KBM-7 (cell line): ENCODE measurements at regions not wholly inside any gene's neighbourhood (a gene's known extent, or its start where the extent isn't known, plus 50 kb on each side); places are given as distances from the start of the nearest gene placed in this dataset.

ENCODE experiments used
- DNase-seq: peaks from one replicate; pipeline ENCODE4 v3.0.0-alpha.2; 2015
- in situ Hi-C: fragments of 300-500 bp; cut with MboI; formaldehyde crosslinking; loops from 2 replicates; pipeline ENCODE4 v1.14.3; 2020; ENCODE audit warnings: low sequenced_read_pairs, low pct_unique_long_range_greater_than_20kb, mixed read lengths

GRCh38 chr15:72934921-72935320 is 117.3 kb upstream of the NEO1 start:
- in situ Hi-C loops = no loop called here

GRCh38 chr15:72933976-72934375 is 118.3 kb upstream of the NEO1 start:
- DNase-seq = no peak
- in situ Hi-C loops = no loop called here

More at GRCh38 chr15:72934921-72935320, 117.3 kb upstream of the NEO1 start:
- no peak for DNase-seq

- in situ Hi-C loops = no loop called here
- DNase-seq = no peak
Measured at GRCh38 chr15:72932472-72932871, 119.8 kb upstream of the NEO1 start.

GRCh38 chr15:72927451-72927850 is 124.8 kb upstream of the NEO1 start:
- no peak for DNase-seq
- in situ Hi-C loops = no loop called here

- no peak for DNase-seq
- in situ Hi-C loops = no loop called here
Measured at GRCh38 chr15:72925661-72926060, 126.6 kb upstream of the NEO1 start.

- in situ Hi-C loops = no loop called here
- DNase-seq = no peak
Measured at GRCh38 chr15:72923289-72923688, 129.0 kb upstream of the NEO1 start.

GRCh38 chr15:72920551-72920950 is 131.7 kb upstream of the NEO1 start:
- in situ Hi-C loops = no loop called here

GRCh38 chr15:72919936-72920465 is 132.3 kb upstream of the NEO1 start:
- in situ Hi-C loops = no loop called here

More at GRCh38 chr15:72920551-72920950, 131.7 kb upstream of the NEO1 start:
- no peak for DNase-seq

GRCh38 chr15:72916897-72917296 is 133.3 kb upstream of the ADPGK start:
- no peak for DNase-seq
- in situ Hi-C loops = no loop called here

More at GRCh38 chr15:72919936-72920465, 132.3 kb upstream of the NEO1 start:
- DNase-seq = no peak

- no peak for DNase-seq
- in situ Hi-C loops = no loop called here
Measured at GRCh38 chr15:72916378-72916777, 132.8 kb upstream of the ADPGK start.

- in situ Hi-C loops = no loop called here
- no peak for DNase-seq
Measured at GRCh38 chr15:72915843-72916242, 132.3 kb upstream of the ADPGK start.

- no peak for DNase-seq
- in situ Hi-C loops = no loop called here
Measured at GRCh38 chr15:72912996-72913395, 129.4 kb upstream of the ADPGK start.

- no peak for DNase-seq
- in situ Hi-C loops = no loop called here
Measured at GRCh38 chr15:72912121-72912520, 128.6 kb upstream of the ADPGK start.

GRCh38 chr15:72911626-72912025 is 128.1 kb upstream of the ADPGK start:
- in situ Hi-C loops = no loop called here
- no peak for DNase-seq

GRCh38 chr15:72908713-72909112 is 125.2 kb upstream of the ADPGK start:
- DNase-seq = no peak
- in situ Hi-C loops = no loop called here

GRCh38 chr15:72907733-72908132 is 124.2 kb upstream of the ADPGK start:
- in situ Hi-C loops = no loop called here
- DNase-seq = no peak

GRCh38 chr15:72902919-72903260 is 119.3 kb upstream of the ADPGK start:
- no peak for DNase-seq
- in situ Hi-C loops = no loop called here

GRCh38 chr15:72902245-72902918 is 118.8 kb upstream of the ADPGK start:
- in situ Hi-C loops = no loop called here
- DNase-seq = no peak

GRCh38 chr15:72892986-72893385 is 109.4 kb upstream of the ADPGK start:
- DNase-seq = no peak
- in situ Hi-C loops = no loop called here

- in situ Hi-C loops = no loop called here
- DNase-seq = no peak
Measured at GRCh38 chr15:72890043-72890442, 106.5 kb upstream of the ADPGK start.

GRCh38 chr15:72889545-72889944 is 106.0 kb upstream of the ADPGK start:
- no peak for DNase-seq
- in situ Hi-C loops = no loop called here
